ENCODE measurements at regions not wholly inside any gene's neighbourhood (a gene's known extent, or its start where the extent isn't known, plus 50 kb on each side); places are given as distances from the start of the nearest gene placed in this dataset.

GRCh38 chr14:40229676-40230075, 797.4 kb upstream of the FBXO33 start (continued):
- TF ChIP-seq, protein P1, sequence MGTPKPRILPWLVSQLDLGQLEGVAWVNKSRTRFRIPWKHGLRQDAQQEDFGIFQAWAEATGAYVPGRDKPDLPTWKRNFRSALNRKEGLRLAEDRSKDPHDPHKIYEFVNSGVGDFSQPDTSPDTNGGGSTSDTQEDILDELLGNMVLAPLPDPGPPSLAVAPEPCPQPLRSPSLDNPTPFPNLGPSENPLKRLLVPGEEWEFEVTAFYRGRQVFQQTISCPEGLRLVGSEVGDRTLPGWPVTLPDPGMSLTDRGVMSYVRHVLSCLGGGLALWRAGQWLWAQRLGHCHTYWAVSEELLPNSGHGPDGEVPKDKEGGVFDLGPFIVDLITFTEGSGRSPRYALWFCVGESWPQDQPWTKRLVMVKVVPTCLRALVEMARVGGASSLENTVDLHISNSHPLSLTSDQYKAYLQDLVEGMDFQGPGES (IDR thresholded peaks at IDR 0.05; ENCODE audit: low read depth, low read length), result no peak
- TF ChIP-seq TEAD4 (IDR thresholded peaks at IDR 0.05; ENCODE audit: borderline replicate concordance, insufficient read depth) (no peak), GATA2 (CRISPR knock-in tag; IDR thresholded peaks at IDR 0.05) (no peak), SMC3 (IDR thresholded peaks at IDR 0.05; ENCODE audit: low read depth, low read length) (no peak), SIN3A (IDR thresholded peaks at IDR 0.05; ENCODE audit: borderline replicate concordance, low read depth, low read length) (no peak), NFIC (IDR thresholded peaks at IDR 0.05; ENCODE audit: borderline replicate concordance) (no peak), FOSL2 (IDR thresholded peaks at IDR 0.05; ENCODE audit: borderline replicate concordance, low read depth) (no peak)
- TF ChIP-seq, protein P2, sequence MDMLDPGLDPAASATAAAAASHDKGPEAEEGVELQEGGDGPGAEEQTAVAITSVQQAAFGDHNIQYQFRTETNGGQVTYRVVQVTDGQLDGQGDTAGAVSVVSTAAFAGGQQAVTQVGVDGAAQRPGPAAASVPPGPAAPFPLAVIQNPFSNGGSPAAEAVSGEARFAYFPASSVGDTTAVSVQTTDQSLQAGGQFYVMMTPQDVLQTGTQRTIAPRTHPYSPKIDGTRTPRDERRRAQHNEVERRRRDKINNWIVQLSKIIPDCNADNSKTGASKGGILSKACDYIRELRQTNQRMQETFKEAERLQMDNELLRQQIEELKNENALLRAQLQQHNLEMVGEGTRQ (IDR thresholded peaks at IDR 0.05; ENCODE audit: borderline replicate concordance, low read depth, low read length), result no peak
- TF ChIP-seq, protein P3, sequence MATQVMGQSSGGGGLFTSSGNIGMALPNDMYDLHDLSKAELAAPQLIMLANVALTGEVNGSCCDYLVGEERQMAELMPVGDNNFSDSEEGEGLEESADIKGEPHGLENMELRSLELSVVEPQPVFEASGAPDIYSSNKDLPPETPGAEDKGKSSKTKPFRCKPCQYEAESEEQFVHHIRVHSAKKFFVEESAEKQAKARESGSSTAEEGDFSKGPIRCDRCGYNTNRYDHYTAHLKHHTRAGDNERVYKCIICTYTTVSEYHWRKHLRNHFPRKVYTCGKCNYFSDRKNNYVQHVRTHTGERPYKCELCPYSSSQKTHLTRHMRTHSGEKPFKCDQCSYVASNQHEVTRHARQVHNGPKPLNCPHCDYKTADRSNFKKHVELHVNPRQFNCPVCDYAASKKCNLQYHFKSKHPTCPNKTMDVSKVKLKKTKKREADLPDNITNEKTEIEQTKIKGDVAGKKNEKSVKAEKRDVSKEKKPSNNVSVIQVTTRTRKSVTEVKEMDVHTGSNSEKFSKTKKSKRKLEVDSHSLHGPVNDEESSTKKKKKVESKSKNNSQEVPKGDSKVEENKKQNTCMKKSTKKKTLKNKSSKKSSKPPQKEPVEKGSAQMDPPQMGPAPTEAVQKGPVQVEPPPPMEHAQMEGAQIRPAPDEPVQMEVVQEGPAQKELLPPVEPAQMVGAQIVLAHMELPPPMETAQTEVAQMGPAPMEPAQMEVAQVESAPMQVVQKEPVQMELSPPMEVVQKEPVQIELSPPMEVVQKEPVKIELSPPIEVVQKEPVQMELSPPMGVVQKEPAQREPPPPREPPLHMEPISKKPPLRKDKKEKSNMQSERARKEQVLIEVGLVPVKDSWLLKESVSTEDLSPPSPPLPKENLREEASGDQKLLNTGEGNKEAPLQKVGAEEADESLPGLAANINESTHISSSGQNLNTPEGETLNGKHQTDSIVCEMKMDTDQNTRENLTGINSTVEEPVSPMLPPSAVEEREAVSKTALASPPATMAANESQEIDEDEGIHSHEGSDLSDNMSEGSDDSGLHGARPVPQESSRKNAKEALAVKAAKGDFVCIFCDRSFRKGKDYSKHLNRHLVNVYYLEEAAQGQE (IDR thresholded peaks at IDR 0.05; ENCODE audit: low read depth, low read length), result no peak

DNA sequence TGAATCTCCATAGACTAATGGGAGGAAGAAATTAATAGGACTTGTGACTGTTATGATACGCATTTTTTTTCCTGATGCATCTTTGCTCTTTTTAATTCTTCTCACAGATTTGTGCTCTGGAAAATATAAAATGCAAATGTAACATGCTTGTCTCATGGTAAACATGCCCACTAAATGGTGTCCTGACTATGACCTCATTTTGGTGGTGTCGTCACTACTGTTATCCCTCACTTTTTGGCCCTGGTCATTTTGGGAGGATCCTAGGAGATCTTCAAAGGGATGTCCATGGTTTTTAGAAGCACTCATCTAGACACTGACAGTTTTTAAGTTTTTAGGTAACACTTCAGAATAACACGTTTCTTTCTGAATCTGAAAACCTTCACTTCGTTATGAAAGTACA, 790.8 kb upstream of the FBXO33 start:
- TF ChIP-seq RFX5 (IDR thresholded peaks at IDR 0.05; ENCODE audit: low read length), result no peak
- no peak for TF ChIP-seq SMC3 (IDR thresholded peaks at IDR 0.05; ENCODE audit: low read depth, low read length)
- H3K36me3 ChIP-seq (replicated peaks in 1 of 2; ENCODE audit: control insufficient read depth in 1 of 2, insufficient read depth in 2 of 2, low read length in 1 of 2), result no peaks in the 10 kb centered on the region
- H3K27me3 ChIP-seq (ENCODE audit: insufficient read depth), result no peaks in the 10 kb centered on the region
- H3K9me2 ChIP-seq, result no peaks in the 10 kb centered on the region
- WGBS (ENCODE audit: low lambda C conversion rate), result 5% methylated on average over 4 of the region's 4 CpGs
- ChIA-PET CTCF (no interaction called here), POLR2A (no interaction called here)
- H3K9me3 ChIP-seq, result no peaks in the 10 kb centered on the region
- H4K20me1 ChIP-seq (ENCODE audit: insufficient read depth), result no peaks in the 10 kb centered on the region
- H3K79me2 ChIP-seq (ENCODE audit: insufficient read depth), result no peaks in the 10 kb centered on the region
- H3K4me3 ChIP-seq (ENCODE audit: low read depth in 2 of 2, low read length in 1 of 2), result no peak overlapping the region
- H3K27ac ChIP-seq (ENCODE audit: low read depth in 2 of 2, low read length in 1 of 2), result no peak overlapping the region
- no peaks in the 10 kb centered on the region for H3K4me1 ChIP-seq (ENCODE audit: control insufficient read depth in 1 of 2, insufficient read depth in 2 of 2, low read depth in 1 of 2, low read length in 1 of 2)
- no peak overlapping the region for H2AFZ ChIP-seq (ENCODE audit: low read depth)
- H3K9ac ChIP-seq, result no peak overlapping the region
- H3K4me2 ChIP-seq, result no peak overlapping the region
- H3F3A ChIP-seq (replicated peaks; ENCODE audit: insufficient read depth), result no peaks in the 10 kb centered on the region
- DNase-seq, result no peak
